ENCODE measurements at regions not wholly inside any gene's neighbourhood (a gene's known extent, or its start where the extent isn't known, plus 50 kb on each side); places are given as distances from the start of the nearest gene placed in this dataset.

DNA sequence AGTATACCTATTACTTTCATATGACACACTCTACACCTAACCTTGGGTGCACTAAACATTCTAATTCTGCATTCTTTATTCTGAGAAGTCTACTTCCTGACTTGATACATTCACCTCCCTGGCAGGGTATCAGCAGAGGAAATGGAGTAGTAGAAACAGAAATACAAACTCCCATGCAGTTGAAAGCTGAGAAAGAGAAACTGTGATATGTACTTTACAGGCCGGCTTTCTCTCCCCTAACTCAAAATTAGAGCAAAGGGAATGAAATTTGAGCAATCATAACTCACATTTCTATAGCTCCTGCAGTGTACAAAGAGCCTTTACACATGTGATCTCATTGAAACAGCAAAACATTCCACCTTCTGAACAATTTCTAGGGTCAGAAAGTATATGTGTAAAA is 135.5 kb upstream of the COL8A1 start:
- TF ChIP-seq POLR2A (IDR thresholded peaks at IDR 0.05) (no peak), CTCF (IDR thresholded peaks at IDR 0.05) (no peak)

All from esophagus squamous epithelium (tissue), 4 donors.